ENCODE measurements at regions not wholly inside any gene's neighbourhood (a gene's known extent, or its start where the extent isn't known, plus 50 kb on each side); places are given as distances from the start of the nearest gene placed in this dataset.

GRCh38 chr5:44697025-44697424 lies 111.7 kb upstream of the MRPS30 start:
- TF ChIP-seq BACH2 (CRISPR knock-in tag; IDR thresholded peaks at IDR 0.05; ENCODE audit: borderline replicate concordance) (no peak), ZNF565 (CRISPR knock-in tag; conservative IDR thresholded peaks at IDR 0.05; ENCODE audit: low read depth) (no peak), CREB5 (CRISPR knock-in tag; IDR thresholded peaks at IDR 0.05; ENCODE audit: low read depth) (no peak), POU6F1 (CRISPR knock-in tag; IDR thresholded peaks at IDR 0.05; ENCODE audit: borderline replicate concordance, low read depth) (no peak), ZNF70 (CRISPR knock-in tag; IDR thresholded peaks at IDR 0.05) (no peak), ZC3H10 (CRISPR knock-in tag; IDR thresholded peaks at IDR 0.05) (no peak), TOX (CRISPR knock-in tag; IDR thresholded peaks at IDR 0.05; ENCODE audit: borderline replicate concordance) (no peak), ARNTL (CRISPR knock-in tag; IDR thresholded peaks at IDR 0.05; ENCODE audit: borderline replicate concordance, low read depth) (no peak), ZFP3 (CRISPR knock-in tag; IDR thresholded peaks at IDR 0.05) (no peak), CSDC2 (CRISPR knock-in tag; IDR thresholded peaks at IDR 0.05) (no peak), ZNF8 (CRISPR knock-in tag; IDR thresholded peaks at IDR 0.05) (no peak)
- TF ChIP-seq, protein P1, sequence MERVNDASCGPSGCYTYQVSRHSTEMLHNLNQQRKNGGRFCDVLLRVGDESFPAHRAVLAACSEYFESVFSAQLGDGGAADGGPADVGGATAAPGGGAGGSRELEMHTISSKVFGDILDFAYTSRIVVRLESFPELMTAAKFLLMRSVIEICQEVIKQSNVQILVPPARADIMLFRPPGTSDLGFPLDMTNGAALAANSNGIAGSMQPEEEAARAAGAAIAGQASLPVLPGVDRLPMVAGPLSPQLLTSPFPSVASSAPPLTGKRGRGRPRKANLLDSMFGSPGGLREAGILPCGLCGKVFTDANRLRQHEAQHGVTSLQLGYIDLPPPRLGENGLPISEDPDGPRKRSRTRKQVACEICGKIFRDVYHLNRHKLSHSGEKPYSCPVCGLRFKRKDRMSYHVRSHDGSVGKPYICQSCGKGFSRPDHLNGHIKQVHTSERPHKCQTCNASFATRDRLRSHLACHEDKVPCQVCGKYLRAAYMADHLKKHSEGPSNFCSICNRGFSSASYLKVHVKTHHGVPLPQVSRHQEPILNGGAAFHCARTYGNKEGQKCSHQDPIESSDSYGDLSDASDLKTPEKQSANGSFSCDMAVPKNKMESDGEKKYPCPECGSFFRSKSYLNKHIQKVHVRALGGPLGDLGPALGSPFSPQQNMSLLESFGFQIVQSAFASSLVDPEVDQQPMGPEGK (CRISPR knock-in tag; IDR thresholded peaks at IDR 0.05; ENCODE audit: borderline replicate concordance) = no peak
- TF ChIP-seq, protein P2, sequence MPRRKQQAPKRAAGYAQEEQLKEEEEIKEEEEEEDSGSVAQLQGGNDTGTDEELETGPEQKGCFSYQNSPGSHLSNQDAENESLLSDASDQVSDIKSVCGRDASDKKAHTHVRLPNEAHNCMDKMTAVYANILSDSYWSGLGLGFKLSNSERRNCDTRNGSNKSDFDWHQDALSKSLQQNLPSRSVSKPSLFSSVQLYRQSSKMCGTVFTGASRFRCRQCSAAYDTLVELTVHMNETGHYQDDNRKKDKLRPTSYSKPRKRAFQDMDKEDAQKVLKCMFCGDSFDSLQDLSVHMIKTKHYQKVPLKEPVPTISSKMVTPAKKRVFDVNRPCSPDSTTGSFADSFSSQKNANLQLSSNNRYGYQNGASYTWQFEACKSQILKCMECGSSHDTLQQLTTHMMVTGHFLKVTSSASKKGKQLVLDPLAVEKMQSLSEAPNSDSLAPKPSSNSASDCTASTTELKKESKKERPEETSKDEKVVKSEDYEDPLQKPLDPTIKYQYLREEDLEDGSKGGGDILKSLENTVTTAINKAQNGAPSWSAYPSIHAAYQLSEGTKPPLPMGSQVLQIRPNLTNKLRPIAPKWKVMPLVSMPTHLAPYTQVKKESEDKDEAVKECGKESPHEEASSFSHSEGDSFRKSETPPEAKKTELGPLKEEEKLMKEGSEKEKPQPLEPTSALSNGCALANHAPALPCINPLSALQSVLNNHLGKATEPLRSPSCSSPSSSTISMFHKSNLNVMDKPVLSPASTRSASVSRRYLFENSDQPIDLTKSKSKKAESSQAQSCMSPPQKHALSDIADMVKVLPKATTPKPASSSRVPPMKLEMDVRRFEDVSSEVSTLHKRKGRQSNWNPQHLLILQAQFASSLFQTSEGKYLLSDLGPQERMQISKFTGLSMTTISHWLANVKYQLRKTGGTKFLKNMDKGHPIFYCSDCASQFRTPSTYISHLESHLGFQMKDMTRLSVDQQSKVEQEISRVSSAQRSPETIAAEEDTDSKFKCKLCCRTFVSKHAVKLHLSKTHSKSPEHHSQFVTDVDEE (CRISPR knock-in tag; IDR thresholded peaks at IDR 0.05) = no peak
- TF ChIP-seq, protein P3, sequence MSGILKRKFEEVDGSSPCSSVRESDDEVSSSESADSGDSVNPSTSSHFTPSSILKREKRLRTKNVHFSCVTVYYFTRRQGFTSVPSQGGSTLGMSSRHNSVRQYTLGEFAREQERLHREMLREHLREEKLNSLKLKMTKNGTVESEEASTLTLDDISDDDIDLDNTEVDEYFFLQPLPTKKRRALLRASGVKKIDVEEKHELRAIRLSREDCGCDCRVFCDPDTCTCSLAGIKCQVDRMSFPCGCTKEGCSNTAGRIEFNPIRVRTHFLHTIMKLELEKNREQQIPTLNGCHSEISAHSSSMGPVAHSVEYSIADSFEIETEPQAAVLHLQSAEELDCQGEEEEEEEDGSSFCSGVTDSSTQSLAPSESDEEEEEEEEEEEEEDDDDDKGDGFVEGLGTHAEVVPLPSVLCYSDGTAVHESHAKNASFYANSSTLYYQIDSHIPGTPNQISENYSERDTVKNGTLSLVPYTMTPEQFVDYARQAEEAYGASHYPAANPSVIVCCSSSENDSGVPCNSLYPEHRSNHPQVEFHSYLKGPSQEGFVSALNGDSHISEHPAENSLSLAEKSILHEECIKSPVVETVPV (CRISPR knock-in tag; IDR thresholded peaks at IDR 0.05) = no peak
- ATAC-seq = no peak

DNA sequence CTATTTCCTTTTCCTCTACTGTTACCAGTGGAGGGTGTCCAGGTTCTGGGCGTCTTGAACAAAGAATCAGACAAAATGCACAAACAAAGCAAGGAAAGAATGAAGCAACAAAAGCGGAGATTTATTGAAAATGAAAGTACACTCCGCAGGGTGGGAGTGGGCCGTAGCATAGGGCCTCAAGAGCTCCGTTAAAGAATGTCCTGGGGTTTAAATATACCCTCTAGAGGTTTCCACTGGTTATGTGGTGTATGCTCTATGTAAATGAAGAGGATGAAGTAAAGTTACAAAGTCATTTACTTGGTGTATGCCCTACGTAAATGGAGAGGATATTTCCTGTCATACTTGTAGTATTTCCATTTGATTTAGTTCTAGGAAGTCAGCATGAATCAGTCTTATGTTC lies 113.5 kb upstream of the MRPS30 start:
- TF ChIP-seq, protein P3 (CRISPR knock-in tag; IDR thresholded peaks at IDR 0.05) = no peak
- ATAC-seq = no peak

DNA sequence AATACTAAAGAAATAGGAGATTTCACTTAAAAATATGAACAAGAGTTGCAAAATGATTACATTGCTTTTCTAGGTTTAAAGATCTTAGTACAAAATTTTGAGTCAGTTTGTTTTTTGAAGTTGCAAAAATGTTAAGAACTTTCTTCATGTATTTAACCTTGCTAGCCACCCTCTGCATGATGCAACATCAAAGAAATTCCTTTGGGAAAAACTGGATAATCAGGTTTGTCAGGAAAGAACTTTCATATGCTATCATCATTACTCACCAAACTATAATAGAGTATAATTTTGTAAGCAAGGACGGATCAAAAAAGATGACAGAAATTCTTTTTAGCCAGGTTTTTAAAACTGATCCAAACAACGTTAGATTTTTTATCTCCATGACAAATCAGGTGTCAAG lies 116.9 kb upstream of the MRPS30 start:
- no peak for ATAC-seq
- no peak for TF ChIP-seq TOX (CRISPR knock-in tag; IDR thresholded peaks at IDR 0.05; ENCODE audit: borderline replicate concordance)
- TF ChIP-seq, protein P3 (CRISPR knock-in tag; IDR thresholded peaks at IDR 0.05) = no peak
- TF ChIP-seq POU6F1 (CRISPR knock-in tag; IDR thresholded peaks at IDR 0.05; ENCODE audit: borderline replicate concordance, low read depth) = no peak
- no peak for TF ChIP-seq RARB (CRISPR knock-in tag; IDR thresholded peaks at IDR 0.05)
- TF ChIP-seq, protein P2 (CRISPR knock-in tag; IDR thresholded peaks at IDR 0.05) = no peak
- TF ChIP-seq CSDC2 (CRISPR knock-in tag; IDR thresholded peaks at IDR 0.05) = no peak
